RWPE1 (cell line): ENCODE measurements at regions not wholly inside any gene's neighbourhood (a gene's known extent, or its start where the extent isn't known, plus 50 kb on each side); places are given as distances from the start of the nearest gene placed in this dataset.

Experiments
- CTCF ChIA-PET: fragments of 350-600 bp; sonication (Branson Sonifier 250); formaldehyde crosslinking; extraction: SDS; loops from one replicate; lab custom pipeline; 2021; lab: Yijun Ruan, JAX
- POLR2A ChIA-PET: fragments of 400-600 bp; formaldehyde crosslinking; extraction: SDS; loops from one replicate; lab custom pipeline; 2020; ENCODE audit warnings: antibody characterized with exemption; ENCODE audit not compliant: low non-redundant PET; lab: Yijun Ruan, JAX
- DNase-seq: peaks from one replicate; pipeline ENCODE4 v3.0.0; 2012; ENCODE audit warnings: low spot score
- H3K27ac ChIP-seq: fragments of 450-650 bp; 2 replicates; pipeline ENCODE4 v1.5.1; 2017
- CTCF ChIP-seq: fragments of 450-650 bp; conservative IDR thresholded peaks from 2 replicates; pipeline ENCODE4 v1.5.1; 2017; ENCODE audit warnings: low read depth, mild to moderate bottlenecking

- no peak overlapping the region for H3K27ac ChIP-seq
- no peak for DNase-seq
- ChIA-PET POLR2A (no interaction called here), CTCF (interaction anchor here (0.6 to 1.5 kb wide), 2 partner anchors 206 to 730 kb away, joined by 3 read pairs; no protein-coding TSS in a partner anchor)
- no peak for TF ChIP-seq CTCF
These were observed 127.2 kb downstream of the ZNF281 start for GRCh38 chr1:200282497-200283122.

- DNase-seq, result no peak
- CTCF ChIA-PET, result interaction anchor here (1.5 kb wide), 1 partner anchor 207 kb away, joined by 3 read pairs; no protein-coding TSS in a partner anchor
- POLR2A ChIA-PET, result no interaction called here
- no peak overlapping the region for H3K27ac ChIP-seq
- TF ChIP-seq CTCF, result no peak
These were observed 128.5 kb downstream of the ZNF281 start for GRCh38 chr1:200281201-200281835.

- CTCF ChIA-PET, result interaction anchor here (0.5 to 1.3 kb wide), 17 partner anchors 8 to 1333 kb away, joined by 3 to 7 read pairs (median 4); no protein-coding TSS in a partner anchor
- peak; percentile 21; the same call in 1 of the 2 replicates for TF ChIP-seq CTCF
- DNase-seq, result peak; percentile 54
- H3K27ac ChIP-seq, result no peak overlapping the region
- POLR2A ChIA-PET, result interaction anchor here (0.6 kb wide), 1 partner anchor 56 kb away, joined by 4 read pairs; no protein-coding TSS in a partner anchor
These were observed 129.9 kb downstream of the ZNF281 start for GRCh38 chr1:200279810-200280411.

GRCh38 chr1:200275816-200276453 lies 133.9 kb downstream of the ZNF281 start:
- CTCF ChIA-PET, result interaction anchor here (0.5 to 1.4 kb wide), 7 partner anchors 21 to 1973 kb away, joined by 3 to 10 read pairs (median 4); no protein-coding TSS in a partner anchor
- H3K27ac ChIP-seq, result no peak overlapping the region
- no peak for TF ChIP-seq CTCF
- DNase-seq, result no peak
- POLR2A ChIA-PET, result no interaction called here

GRCh38 chr1:200275415-200275814 lies 134.4 kb downstream of the ZNF281 start:
- POLR2A ChIA-PET, result no interaction called here
- CTCF ChIA-PET, result interaction anchor here (0.6 to 1.4 kb wide), 4 partner anchors 27 to 160 kb away, joined by 3 to 6 read pairs (median 3); no protein-coding TSS in a partner anchor

More at GRCh38 chr1:200275415-200275814, 134.4 kb downstream of the ZNF281 start:
- no peak overlapping the region for H3K27ac ChIP-seq
- TF ChIP-seq CTCF, result no peak
- no peak for DNase-seq
